RKO (cell line): ENCODE measurements at regions not wholly inside any gene's neighbourhood (a gene's known extent, or its start where the extent isn't known, plus 50 kb on each side); places are given as distances from the start of the nearest gene placed in this dataset.

Source experiments
- DNase-seq: peaks from one replicate; pipeline ENCODE4 v3.0.0-alpha.2; 2016; ENCODE audit warnings: low spot score

GRCh38 chr10:28783087-28783486 is 105.8 kb downstream of the BAMBI start:
- DNase-seq, result no peak

DNA sequence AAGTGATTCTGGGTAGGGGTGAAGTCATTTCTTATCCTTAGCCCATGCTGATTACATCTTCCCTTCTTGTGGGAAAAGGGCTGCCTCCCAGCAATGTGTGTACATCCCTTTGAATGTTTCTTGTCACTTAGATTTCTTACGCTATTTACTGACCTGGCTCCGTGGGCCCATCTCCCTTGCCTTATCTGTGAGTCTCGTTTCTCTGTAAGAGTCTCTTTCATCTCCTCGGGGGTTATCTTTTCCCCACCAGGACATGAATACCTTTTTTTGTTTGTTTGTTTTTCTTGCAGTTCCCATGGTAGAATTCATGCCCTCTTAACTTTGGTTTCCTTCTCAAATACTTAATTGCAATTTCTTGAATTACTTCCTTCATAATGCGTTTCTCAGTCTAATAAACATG is 107.7 kb downstream of the BAMBI start:
- no peak for DNase-seq

DNA sequence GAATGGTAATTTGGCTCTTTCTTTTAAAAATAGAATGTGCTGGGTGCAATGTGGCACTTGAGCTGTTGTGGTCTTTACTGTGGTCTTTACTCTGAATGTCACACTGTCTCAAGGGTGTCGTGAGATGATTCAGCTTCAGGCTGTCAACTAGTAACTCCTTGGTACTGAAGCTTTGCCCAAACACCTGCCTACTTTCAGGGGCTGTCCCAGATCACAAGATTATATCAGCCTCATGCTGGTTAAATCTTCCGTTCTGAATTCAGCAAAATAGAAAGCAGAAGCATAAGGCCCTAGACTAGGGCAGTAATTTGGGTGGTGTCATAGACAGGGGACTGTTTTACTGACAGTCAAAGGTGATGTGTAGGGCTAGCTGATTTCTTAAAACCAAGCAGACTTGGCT is 110.9 kb downstream of the BAMBI start:
- DNase-seq, result no peak

- no peak for DNase-seq
Observed at GRCh38 chr10:28788762-28789161, 111.4 kb downstream of the BAMBI start.

GRCh38 chr10:28790146-28790545 is 112.8 kb downstream of the BAMBI start:
- DNase-seq, result no peak

GRCh38 chr10:28793482-28793881 is 116.2 kb downstream of the BAMBI start:
- no peak for DNase-seq

- no peak for DNase-seq
Observed at GRCh38 chr10:28794986-28795385, 117.7 kb downstream of the BAMBI start.

DNA sequence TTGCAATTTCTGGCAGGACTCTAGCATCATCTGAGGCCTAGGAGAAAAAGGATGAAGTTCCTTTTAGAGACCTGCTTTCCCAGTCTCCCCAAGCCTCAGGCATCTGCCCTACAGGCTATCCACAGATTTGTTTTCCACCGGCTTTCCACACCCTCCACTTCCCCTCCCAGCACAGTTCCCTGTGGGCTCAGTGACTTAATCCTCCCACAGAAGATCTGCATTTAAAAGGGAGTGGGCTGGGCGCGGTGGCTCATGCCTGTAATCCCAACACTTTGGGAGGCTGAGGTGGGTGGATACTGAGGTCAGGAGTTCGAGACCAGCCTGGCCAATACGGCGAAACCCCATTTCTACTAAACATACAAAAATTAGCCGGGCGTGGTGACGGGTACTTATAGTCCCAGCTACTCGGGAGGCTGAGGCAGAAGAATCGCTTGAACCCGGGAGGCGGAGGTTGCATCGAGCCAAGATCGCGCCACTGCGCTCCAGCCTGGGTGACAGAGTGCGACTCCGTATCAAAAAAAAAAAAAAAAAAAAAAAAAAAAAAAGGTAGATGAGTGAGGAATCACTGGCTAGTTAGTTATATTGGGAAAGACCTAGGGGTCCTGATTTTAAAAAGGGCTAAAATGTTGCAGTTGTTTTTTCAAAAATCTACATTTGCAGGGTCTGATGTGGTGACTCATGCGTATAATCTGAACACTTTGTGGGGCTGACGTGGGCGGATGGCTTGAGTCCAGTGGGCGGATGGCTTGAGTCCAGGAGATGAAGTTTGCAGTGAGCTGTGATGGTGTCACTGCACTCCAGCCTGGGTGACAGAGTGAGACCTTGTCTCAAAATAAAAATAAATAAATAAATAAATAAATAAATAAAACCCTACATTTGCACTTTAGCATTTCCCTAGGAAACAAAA is 119.5 kb downstream of the BAMBI start:
- DNase-seq, result peak; percentile 55

- DNase-seq, result no peak
Observed at GRCh38 chr10:28797904-28798371, 120.6 kb downstream of the BAMBI start.

- no peak for DNase-seq
Observed at GRCh38 chr10:28798428-28798955, 121.2 kb downstream of the BAMBI start.

DNA sequence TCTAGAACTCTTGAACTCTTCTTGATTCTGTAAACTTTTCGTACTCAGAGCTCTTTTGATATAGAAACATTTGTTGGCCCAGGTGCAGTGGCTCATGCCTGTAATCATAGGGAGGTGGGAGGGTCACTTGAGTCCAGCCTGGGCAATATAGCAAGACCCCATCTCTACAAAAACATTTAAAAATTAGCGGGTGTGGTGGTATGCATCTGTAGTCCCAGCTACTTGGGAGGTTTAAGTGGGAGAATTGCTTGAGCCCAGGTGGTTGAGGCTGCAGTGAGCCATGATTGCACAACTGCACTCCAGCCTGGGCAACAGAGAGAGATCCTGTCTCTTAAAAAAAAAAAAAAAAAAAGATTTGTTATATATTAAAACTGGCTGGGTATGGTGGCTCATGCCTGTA is 121.6 kb downstream of the BAMBI start:
- DNase-seq, result no peak

- DNase-seq, result no peak
Observed at GRCh38 chr10:28800144-28800543, 122.8 kb downstream of the BAMBI start.

DNA sequence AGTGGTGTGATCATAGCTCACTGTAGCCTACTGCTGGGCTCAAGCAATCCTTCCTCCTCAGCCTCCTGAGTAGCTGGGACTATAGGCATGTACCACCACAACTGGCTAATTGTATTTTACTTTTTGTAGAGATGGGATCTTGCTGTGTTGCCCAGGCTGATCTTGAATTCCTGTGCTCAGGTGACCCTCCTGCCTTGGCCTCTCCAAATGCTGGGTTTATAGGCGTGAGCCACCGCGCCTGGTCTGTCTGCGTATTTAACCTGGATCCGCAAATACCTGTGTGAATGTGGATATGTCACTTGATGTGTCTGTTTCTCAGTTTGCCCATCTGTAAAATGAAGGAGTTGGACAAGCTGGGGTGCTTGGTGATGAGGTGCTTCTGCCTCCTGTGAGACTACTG is 123.9 kb downstream of the BAMBI start:
- no peak for DNase-seq

DNA sequence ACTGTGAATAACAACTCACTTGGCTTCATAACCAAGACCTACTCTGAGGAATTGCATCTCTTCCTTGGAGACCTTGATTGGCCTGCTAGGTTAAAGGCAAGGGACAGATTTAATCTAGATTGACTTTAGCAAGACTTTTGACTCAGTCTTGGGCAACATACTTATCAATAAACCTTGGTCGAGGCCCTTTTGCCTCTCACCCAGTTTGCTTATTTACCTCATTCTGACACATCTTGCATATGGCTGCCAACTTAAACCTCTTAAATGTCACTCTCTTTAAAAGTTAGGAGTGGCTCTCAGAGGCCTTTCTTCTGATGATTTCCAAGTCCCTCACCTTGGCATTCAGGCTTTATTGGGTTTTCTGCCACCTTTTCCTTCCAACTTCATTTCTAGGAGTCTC is 124.5 kb downstream of the BAMBI start:
- no peak for DNase-seq

DNA sequence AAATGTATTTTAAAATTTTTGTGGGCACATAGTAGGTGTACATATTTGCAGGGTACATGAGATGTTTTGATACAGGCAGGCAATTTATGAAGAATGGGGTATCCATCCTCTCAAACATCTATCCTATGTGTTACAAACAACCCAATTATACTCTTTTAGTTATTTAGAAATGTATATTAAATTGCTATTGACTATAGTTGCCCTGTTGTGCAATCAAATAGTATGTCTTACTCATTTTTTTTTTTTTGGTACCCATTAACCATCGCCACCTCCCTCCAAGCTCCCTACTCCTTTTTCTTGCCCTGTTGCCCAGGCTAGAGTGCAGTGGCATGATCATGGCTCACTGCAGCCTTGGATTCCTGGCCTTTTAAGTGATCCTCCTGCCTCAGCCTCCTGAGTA is 128.1 kb downstream of the BAMBI start:
- DNase-seq, result no peak

DNA sequence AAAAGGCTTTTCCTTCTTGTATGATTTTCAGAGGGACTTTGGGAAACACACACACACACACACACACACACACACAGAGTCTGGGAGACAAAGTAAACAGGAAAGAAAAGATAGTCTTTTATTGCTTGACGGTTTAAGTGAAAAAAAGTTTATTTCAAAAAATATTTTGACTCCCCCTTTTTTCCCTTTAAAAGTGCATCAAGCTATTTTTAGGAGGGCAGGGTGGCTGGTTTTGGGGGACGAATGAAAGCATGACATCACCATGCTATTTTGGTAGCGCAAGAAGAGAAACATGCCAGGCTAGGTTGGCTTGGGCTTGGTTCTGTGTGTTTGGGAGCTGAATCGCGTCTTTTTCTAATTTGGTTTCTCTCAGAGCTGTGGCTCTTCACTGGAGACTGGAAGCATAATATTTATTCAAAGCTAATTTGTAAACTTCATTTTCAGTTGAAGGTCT is 129.2 kb downstream of the BAMBI start:
- no peak for DNase-seq

DNA sequence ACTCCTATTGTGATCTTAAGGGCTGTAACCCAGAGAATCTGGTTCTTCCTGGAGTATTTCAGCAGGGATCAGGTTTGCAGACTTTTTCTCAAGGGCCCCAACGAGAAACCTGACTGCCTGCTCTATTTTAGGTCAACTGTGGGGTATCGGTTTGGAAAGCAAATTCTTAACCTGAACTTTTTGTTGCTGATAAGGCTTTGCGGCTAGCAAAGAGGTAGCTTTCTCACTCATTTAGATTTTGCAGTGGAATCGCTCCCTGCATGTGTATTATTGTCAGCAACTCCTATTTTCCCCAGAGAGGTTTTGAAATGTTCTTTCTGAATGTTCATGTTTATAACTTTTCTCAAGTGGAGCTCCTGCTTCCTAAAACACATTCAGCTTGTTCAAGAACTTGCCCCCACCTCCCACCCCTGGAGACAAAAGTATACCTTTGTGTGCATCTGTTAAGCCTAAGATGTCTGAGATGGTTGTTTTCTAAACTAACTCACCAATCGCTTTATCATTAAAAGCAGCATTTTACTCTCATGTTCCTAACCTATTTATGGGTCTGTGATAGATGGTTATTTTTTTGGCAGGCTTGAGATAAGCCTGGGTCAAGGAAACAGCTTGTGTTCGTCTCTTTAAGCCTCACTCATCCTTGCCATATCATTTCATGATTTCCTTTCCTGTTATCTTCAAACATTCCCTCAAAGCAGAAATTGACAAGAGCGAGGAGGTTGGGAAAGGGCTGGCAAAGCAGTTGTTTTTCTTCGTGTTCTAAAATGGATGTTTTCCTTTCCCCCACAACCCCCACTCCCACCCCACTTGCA is 129.8 kb downstream of the BAMBI start:
- no peak for DNase-seq

DNA sequence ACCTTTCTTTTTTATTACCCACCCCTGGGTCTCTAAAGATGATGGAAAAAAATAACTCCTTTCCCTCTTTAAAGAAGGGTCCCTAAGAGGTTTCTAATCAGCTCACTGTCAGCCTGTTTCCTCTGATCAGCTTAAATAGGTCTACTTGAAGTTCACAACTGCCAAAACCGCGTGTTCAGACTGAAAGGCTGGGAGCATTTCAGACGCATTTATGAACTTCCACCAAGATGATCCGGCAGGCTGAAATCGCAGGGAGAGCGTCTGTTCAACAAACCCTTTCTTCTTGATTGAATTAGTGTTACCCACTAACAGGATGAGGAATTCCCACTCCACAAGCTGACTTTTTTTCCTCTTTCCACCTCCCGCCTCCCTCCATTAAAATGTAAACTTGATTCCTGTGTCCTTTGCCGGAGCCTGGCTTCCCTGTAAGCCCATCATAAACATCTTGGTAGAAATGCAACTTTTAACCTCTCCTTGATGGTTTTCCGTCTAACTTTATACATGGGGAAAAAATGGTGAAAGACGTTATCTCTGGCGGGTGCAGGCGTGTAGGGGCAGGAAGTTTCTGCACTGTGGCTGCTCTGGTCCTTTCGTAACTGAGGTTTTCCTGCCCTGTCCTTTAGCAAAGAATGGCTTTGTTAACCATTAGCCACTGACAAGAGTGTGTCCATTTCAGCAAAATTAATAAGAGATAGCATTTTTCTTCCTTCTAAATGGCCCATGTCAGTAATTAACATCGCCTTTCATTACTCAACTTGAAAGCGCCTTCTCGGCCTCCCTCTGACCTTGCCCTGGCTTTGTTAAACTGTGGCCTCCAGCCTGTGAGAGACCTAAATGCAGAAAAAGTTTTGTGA is 130.7 kb downstream of the BAMBI start:
- DNase-seq, result no peak

DNA sequence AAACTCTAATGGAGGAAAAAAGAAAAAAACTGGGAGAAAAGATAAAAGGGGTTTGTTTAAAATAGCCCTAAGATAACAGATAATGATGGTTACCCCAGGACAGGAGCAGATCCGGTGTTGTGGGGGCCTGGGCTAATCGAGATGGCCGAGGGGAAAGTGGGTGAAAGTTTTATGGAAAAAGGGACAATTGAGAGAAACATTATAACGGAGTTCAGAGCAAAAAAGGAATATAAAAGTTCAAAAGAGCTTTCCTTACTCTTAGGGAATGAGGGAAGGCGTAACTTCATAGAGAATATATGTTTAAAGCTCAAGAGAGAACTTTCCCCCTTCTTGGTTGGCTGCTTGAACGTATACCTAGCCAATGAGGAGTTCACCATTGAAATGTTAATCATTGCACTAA is 131.4 kb downstream of the BAMBI start:
- no peak for DNase-seq

DNA sequence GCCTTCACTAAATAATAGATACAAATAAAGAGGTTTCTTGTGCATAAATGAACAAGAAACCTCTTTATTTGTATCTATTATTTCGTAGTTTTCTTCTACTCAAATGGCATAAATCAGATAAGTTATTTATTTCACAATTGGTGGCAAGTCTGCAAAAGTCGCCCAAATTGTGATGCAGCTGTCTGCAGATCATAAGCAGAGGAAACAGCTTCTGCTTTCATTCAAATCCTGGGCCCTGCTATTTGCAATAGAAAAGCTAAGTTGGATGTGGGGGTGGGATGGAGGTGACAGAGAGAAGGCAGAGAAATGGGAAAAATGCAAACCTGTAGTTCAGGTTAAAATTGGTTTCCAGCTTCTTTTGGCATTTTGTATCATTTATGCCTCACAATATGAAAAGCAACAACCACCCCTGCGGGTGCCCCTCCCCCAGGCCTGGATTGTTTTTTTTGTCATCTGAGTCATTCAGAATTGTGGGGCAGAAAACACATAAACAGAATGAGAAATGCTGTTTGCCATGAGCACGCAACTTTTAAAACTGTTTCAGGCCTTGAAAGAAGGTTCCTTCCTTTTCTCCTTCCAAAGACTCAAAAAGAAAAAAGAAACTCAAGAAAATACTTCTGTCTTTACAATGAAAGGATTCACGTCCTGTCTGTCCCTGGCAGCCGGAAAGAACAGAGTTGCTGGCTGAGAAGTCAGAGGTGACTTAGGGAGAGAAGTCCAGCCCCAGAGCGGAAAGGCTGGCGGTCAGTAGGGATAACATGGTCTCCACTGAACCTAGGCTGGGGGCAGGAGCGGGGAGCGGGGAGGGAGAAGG is 132.9 kb downstream of the BAMBI start:
- DNase-seq, result no peak
